WTC11 (cell line): ENCODE measurements at regions not wholly inside any gene's neighbourhood (a gene's known extent, or its start where the extent isn't known, plus 50 kb on each side); places are given as distances from the start of the nearest gene placed in this dataset.

Experiments
- ETV6 ChIP-seq: sonication (generic); formaldehyde crosslinking; IDR thresholded peaks from 2 replicates; pipeline ENCODE4 v1.8.1; 2022; ENCODE audit warnings: mild to moderate bottlenecking, missing genetic modification reagents
- TF ChIP-seq, protein P1 (sequence below): sonication (generic); formaldehyde crosslinking; IDR thresholded peaks from 2 replicates; pipeline ENCODE4 v1.8.0; 2022; ENCODE audit warnings: mild to moderate bottlenecking, missing genetic modification reagents

GRCh38 chr12:93208011-93208410 lies 169.7 kb upstream of the NUDT4 start:
- no peak for TF ChIP-seq ETV6 (CRISPR knock-in tag)
- TF ChIP-seq, protein P1, sequence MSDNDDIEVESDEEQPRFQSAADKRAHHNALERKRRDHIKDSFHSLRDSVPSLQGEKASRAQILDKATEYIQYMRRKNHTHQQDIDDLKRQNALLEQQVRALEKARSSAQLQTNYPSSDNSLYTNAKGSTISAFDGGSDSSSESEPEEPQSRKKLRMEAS (CRISPR knock-in tag) = no peak
